ENCODE measurements at regions not wholly inside any gene's neighbourhood (a gene's known extent, or its start where the extent isn't known, plus 50 kb on each side); places are given as distances from the start of the nearest gene placed in this dataset.

DNA sequence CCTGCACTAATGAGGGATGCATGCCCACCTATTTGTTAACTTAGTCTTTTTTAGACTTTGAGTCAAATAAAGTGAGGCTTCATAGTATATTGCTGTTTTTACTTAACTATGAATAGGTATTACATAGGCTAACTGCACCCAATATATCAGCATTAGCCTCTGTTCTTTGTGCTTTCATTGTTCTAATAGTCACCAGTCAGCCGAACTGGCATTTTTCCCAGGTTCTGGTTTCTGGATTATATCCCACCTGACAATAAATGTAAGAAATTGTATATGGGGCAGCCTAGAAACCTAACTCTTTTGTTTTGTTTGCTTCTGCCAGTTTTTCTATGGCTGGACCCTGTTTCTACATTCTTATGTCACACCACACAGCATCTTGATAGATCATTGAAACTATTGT, 1672.4 kb upstream of the LRRTM1 start:
- TF ChIP-seq YY1 (IDR thresholded peaks at IDR 0.05; ENCODE audit: insufficient read depth, insufficient read length) (no peak), ZNF274 (IDR thresholded peaks at IDR 0.05; ENCODE audit: low read depth, low read length) (no peak)

Data from NT2/D1 (cell line).